GM12875 (cell line): ENCODE measurements at regions not wholly inside any gene's neighbourhood (a gene's known extent, or its start where the extent isn't known, plus 50 kb on each side); places are given as distances from the start of the nearest gene placed in this dataset.

Experiments
- H3K4me3 ChIP-seq: one replicate; pipeline ENCODE4 v1.5.1; 2011; ENCODE audit warnings: low read depth, low read length, control low read depth
- TF ChIP-seq, protein P1 (sequence below): IDR thresholded peaks from 2 replicates; pipeline ENCODE4 v1.5.1; 2011; ENCODE audit warnings: low read depth, mild to moderate bottlenecking, control low read depth, inconsistent platforms, low read length, moderate library complexity, borderline replicate concordance; ENCODE audit not compliant: insufficient read depth

GRCh38 chr7:32406386-32406785, 83.8 kb downstream of the LSM5 start:
- no peak overlapping the region for H3K4me3 ChIP-seq
- TF ChIP-seq, protein P1, sequence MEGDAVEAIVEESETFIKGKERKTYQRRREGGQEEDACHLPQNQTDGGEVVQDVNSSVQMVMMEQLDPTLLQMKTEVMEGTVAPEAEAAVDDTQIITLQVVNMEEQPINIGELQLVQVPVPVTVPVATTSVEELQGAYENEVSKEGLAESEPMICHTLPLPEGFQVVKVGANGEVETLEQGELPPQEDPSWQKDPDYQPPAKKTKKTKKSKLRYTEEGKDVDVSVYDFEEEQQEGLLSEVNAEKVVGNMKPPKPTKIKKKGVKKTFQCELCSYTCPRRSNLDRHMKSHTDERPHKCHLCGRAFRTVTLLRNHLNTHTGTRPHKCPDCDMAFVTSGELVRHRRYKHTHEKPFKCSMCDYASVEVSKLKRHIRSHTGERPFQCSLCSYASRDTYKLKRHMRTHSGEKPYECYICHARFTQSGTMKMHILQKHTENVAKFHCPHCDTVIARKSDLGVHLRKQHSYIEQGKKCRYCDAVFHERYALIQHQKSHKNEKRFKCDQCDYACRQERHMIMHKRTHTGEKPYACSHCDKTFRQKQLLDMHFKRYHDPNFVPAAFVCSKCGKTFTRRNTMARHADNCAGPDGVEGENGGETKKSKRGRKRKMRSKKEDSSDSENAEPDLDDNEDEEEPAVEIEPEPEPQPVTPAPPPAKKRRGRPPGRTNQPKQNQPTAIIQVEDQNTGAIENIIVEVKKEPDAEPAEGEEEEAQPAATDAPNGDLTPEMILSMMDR = no peak

GRCh38 chr7:32403463-32404229, 86.5 kb downstream of the LSM5 start:
- H3K4me3 ChIP-seq = no peak overlapping the region
- TF ChIP-seq, protein P1 = no peak

DNA sequence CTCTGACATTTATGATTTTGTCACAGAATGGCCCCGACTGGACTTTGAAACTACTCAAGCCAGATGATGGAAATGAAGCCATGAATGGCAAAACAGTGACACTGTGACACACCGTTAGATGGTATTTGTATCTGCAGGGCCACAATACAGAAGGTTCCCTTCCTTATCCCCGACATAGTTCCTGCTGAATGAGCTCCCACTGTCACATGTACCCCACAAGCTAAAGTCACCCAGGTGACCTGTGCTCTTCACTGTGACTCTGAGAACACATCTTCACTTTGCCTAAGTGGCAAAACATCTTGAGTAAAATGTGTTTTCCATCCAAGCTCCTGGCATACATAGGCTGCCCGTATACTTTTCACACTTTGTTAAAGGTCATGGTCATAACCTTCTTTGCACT, 89.5 kb downstream of the LSM5 start:
- no peak overlapping the region for H3K4me3 ChIP-seq
- TF ChIP-seq, protein P1 = no peak

GRCh38 chr7:32399311-32399710, 90.9 kb downstream of the LSM5 start:
- TF ChIP-seq, protein P1 = no peak
- no peak overlapping the region for H3K4me3 ChIP-seq

DNA sequence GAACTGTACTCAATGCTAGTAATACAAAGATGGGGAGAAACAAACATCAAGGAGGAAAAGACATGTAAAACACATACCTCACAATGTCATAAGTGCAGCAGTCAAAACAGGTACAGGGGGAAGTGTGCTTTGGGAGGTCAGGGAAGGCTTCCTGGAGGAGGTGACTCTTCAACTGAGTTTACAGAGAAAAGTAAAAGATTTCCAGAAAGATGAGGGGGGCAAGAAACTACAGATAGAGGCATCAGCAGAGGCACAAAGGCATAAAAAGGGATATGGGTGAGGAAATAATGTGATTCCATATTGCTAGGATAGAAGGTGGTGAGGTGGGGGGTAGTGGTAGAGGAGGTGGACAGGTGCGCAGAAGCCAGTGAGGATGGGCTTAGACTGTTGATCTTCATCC, 95.0 kb downstream of the LSM5 start:
- TF ChIP-seq, protein P1 = no peak
- H3K4me3 ChIP-seq = no peak overlapping the region

DNA sequence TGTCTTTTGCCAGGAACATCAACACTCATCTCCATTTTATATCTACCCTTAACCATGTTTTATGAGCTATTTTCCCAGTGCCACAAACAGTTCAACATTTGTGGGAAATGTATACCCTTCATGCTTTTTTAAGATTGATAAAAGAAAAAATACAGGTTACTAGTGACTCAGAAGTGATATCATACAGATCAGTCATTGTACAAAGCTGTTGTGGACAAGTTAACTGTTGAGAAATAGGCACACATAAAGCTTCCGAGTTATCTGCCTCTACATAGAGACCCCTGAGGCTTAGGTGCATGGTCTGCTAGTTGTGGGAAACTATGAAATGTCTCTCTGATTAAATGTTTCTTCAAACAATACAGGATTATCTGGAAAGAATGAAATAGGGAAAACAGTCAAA, 96.3 kb downstream of the LSM5 start:
- TF ChIP-seq, protein P1 = no peak
- no peak overlapping the region for H3K4me3 ChIP-seq

- TF ChIP-seq, protein P1 = no peak
- H3K4me3 ChIP-seq = no peak overlapping the region
These were observed 100.0 kb downstream of the LSM5 start for GRCh38 chr7:32390210-32390609.
